Endothelial cell (in vitro differentiated cells): ENCODE measurements at regions not wholly inside any gene's neighbourhood (a gene's known extent, or its start where the extent isn't known, plus 50 kb on each side); places are given as distances from the start of the nearest gene placed in this dataset.

Source experiments
- DNase-seq: peaks from one replicate; pipeline ENCODE4 v3.0.0; 2021; ENCODE audit warnings: low spot score
- H3K27ac Mint-ChIP-seq: one replicate; pipeline ENCODE4 v1.8.0; 2021; ENCODE audit warnings: mixed read lengths, inconsistent platforms; ENCODE audit not compliant: unreplicated experiment
- H3K27me3 Mint-ChIP-seq: one replicate; pipeline ENCODE4 v1.8.0; 2021; ENCODE audit warnings: mild to moderate bottlenecking, moderate library complexity, mixed read lengths, inconsistent platforms; ENCODE audit not compliant: unreplicated experiment
- H3K36me3 Mint-ChIP-seq: one replicate; pipeline ENCODE4 v1.8.0; 2021; ENCODE audit warnings: mild to moderate bottlenecking, low read depth, mixed read lengths, inconsistent platforms; ENCODE audit not compliant: unreplicated experiment
- H3K4me1 Mint-ChIP-seq: one replicate; pipeline ENCODE4 v1.8.0; 2021; ENCODE audit warnings: mild to moderate bottlenecking, mixed read lengths, inconsistent platforms; ENCODE audit not compliant: unreplicated experiment
- H3K4me3 Mint-ChIP-seq: one replicate; pipeline ENCODE4 v1.8.0; 2021; ENCODE audit warnings: mild to moderate bottlenecking, mixed read lengths, inconsistent platforms; ENCODE audit not compliant: unreplicated experiment
- H3K9me3 Mint-ChIP-seq: one replicate; pipeline ENCODE4 v1.8.0; 2021; ENCODE audit warnings: mixed read lengths, inconsistent platforms; ENCODE audit not compliant: unreplicated experiment
- TF ChIP-seq, protein P1 (sequence below): fragments of 200-600 bp; sonication (generic); IDR thresholded peaks from one replicate; pipeline ENCODE4 v1.5.0; 2021; ENCODE audit warnings: antibody characterized with exemption; ENCODE audit not compliant: unreplicated experiment

DNA sequence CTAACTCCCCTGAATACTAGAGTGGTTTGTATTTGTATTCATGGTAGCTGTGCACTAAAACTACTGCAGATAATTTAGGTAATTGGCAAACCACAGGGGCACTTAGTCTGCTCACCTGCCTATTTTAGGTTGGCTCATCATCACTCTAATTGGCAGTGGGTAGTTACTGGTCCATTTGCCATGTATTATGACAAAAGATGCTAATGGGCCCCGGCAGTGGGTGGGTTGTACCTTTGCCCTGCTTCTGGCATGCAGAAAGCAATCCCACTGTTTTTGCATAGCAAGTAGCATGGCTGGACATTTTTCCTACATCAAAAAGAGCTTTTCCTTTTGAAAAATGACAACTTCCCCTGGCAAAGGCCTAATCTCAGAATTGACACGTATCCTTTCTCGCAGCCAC lies 741.4 kb upstream of the MAP3K7 start:
- H3K36me3 Mint-ChIP-seq, result no peaks in the 10 kb centered on the region
- H3K4me3 Mint-ChIP-seq, result no peak overlapping the region
- no peak for DNase-seq
- H3K27me3 Mint-ChIP-seq, result no peaks in the 10 kb centered on the region
- no peaks in the 10 kb centered on the region for H3K9me3 Mint-ChIP-seq
- no peaks in the 10 kb centered on the region for H3K4me1 Mint-ChIP-seq
- TF ChIP-seq, protein P1, sequence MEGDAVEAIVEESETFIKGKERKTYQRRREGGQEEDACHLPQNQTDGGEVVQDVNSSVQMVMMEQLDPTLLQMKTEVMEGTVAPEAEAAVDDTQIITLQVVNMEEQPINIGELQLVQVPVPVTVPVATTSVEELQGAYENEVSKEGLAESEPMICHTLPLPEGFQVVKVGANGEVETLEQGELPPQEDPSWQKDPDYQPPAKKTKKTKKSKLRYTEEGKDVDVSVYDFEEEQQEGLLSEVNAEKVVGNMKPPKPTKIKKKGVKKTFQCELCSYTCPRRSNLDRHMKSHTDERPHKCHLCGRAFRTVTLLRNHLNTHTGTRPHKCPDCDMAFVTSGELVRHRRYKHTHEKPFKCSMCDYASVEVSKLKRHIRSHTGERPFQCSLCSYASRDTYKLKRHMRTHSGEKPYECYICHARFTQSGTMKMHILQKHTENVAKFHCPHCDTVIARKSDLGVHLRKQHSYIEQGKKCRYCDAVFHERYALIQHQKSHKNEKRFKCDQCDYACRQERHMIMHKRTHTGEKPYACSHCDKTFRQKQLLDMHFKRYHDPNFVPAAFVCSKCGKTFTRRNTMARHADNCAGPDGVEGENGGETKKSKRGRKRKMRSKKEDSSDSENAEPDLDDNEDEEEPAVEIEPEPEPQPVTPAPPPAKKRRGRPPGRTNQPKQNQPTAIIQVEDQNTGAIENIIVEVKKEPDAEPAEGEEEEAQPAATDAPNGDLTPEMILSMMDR, result no peak
- no peak overlapping the region for H3K27ac Mint-ChIP-seq

DNA sequence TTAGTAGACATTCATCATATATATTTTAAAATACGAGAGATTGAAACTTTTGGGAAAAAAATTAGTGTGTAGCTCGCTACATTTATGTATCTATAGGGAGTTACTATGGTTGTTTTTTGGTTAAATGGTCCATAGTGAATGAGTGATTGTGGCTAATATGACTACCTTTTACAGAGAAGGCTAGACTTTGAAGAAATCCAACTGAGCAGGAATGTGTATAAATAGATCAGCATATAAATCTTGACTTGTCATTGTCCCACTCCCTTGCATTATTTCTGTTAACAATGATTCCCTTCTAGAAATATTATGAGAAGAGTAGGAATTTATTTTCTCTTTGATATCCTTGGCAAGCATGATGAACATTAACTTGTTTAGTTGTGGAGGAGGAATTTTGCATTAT lies 737.8 kb upstream of the MAP3K7 start:
- Mint-ChIP-seq H3K4me1 (no peaks in the 10 kb centered on the region), H3K4me3 (no peak overlapping the region), H3K9me3 (no peaks in the 10 kb centered on the region), H3K36me3 (no peaks in the 10 kb centered on the region), H3K27me3 (no peaks in the 10 kb centered on the region), H3K27ac (no peak overlapping the region)
- TF ChIP-seq, protein P1, result no peak
- no peak for DNase-seq

DNA sequence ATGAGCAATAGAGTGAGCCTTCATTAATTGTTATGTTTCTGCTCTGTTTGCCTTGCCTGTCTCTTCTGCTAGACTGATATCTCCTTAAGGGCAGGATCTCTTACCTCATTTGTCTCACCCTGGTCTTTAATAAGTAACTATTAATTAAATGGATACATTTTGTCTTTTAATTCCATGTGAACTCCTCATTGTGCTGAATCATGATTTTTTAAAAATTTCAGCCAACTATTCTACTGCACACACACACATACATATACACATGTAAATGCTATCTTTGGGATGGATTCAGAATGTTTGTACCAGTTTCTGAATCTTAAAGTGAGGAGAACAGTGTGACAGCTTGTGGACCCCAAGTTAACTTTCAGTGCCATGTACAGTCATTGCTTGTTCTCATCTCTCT lies 731.1 kb upstream of the MAP3K7 start:
- TF ChIP-seq, protein P1, result no peak
- no peaks in the 10 kb centered on the region for H3K9me3 Mint-ChIP-seq
- no peaks in the 10 kb centered on the region for H3K4me1 Mint-ChIP-seq

DNA sequence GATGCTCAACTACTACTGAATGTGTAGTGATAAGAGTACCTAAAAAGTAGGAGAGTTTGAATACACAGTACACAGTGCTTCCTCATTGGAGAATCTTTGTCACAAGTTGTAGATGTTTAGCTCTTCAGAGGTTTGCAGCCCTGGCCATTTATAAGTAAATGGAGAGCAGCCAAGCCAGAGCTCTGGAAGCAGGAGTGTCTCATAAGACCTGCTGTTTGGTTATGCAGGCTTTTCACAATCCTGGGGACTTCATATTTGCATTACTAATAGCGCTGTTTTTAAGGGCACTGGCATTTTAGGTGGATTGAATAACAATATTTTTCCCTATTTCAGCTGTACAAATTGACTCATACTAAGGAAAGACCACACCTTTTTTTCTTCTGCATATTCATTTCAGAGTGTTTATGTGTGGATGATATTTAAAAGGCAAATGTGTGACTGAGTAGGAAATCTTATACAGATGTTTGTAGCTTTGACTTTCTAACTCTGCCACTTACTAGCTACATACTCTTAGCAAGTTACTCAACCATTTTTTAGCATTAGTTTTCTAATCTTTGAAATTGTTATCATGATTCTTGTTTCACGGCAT lies 730.5 kb upstream of the MAP3K7 start:
- H3K4me3 Mint-ChIP-seq, result no peak overlapping the region
- H3K36me3 Mint-ChIP-seq, result no peaks in the 10 kb centered on the region
- no peaks in the 10 kb centered on the region for H3K27me3 Mint-ChIP-seq
- H3K27ac Mint-ChIP-seq, result no peak overlapping the region
- TF ChIP-seq, protein P1, result no peak
- H3K4me1 Mint-ChIP-seq, result no peaks in the 10 kb centered on the region
- DNase-seq, result no peak
- H3K9me3 Mint-ChIP-seq, result no peaks in the 10 kb centered on the region

More for the DNA sequence above, 731.1 kb upstream of the MAP3K7 start:
- no peak overlapping the region for H3K4me3 Mint-ChIP-seq
- H3K36me3 Mint-ChIP-seq, result no peaks in the 10 kb centered on the region
- DNase-seq, result no peak
- no peaks in the 10 kb centered on the region for H3K27me3 Mint-ChIP-seq
- H3K27ac Mint-ChIP-seq, result no peak overlapping the region

DNA sequence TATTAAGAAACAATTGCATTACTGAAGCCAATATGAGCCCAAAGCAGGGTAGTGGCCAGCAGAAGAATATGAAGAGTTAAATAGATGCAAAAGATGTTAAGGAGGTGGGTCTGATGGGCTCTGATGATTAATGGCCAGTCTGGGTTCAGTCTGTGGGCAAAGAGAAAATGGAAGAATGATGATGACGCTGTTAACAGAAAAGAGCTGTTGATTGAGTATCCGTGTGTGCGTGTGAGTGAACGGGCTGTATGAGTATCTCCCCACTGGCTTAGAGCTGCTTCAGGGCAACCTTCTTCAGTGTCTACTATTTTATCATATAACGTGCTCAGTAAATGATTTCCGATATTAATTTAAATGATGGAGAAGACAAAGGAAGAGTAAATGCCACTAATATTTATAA lies 723.3 kb upstream of the MAP3K7 start:
- DNase-seq, result no peak
- H3K27me3 Mint-ChIP-seq, result no peaks in the 10 kb centered on the region
- no peak overlapping the region for H3K4me3 Mint-ChIP-seq
- no peaks in the 10 kb centered on the region for H3K9me3 Mint-ChIP-seq
- no peaks in the 10 kb centered on the region for H3K4me1 Mint-ChIP-seq
- TF ChIP-seq, protein P1, result no peak
- no peak overlapping the region for H3K27ac Mint-ChIP-seq
- H3K36me3 Mint-ChIP-seq, result no peaks in the 10 kb centered on the region
